ENCODE measurements at regions not wholly inside any gene's neighbourhood (a gene's known extent, or its start where the extent isn't known, plus 50 kb on each side); places are given as distances from the start of the nearest gene placed in this dataset.

DNA sequence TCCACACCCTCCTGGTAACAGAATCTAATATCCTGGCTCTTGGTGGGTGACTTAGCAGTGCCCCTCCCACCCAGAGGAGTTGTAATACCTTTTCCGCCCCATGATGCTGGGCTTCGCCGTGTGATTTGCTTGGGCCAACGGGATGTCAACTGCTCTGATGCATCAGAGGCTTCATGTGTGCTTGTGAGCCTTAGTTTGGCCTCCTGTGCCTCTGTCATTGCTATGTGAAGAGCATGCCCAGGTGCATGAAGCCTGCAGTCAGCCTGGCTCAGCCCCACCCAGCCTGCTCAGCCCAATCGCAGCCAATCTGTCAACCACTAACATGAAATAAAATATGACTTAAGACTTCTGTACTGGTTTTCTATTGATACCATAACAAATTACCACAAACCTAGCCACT is 201.2 kb upstream of the RPL38 start:
- no peak for TF ChIP-seq POLR2AphosphoS5 (IDR thresholded peaks at IDR 0.05; ENCODE audit: borderline replicate concordance, low read depth, low read length)
- no peak for TF ChIP-seq EZH2 (IDR thresholded peaks at IDR 0.05)

Data from SK-N-MC (cell line).